ENCODE measurements at regions not wholly inside any gene's neighbourhood (a gene's known extent, or its start where the extent isn't known, plus 50 kb on each side); places are given as distances from the start of the nearest gene placed in this dataset.

DNA sequence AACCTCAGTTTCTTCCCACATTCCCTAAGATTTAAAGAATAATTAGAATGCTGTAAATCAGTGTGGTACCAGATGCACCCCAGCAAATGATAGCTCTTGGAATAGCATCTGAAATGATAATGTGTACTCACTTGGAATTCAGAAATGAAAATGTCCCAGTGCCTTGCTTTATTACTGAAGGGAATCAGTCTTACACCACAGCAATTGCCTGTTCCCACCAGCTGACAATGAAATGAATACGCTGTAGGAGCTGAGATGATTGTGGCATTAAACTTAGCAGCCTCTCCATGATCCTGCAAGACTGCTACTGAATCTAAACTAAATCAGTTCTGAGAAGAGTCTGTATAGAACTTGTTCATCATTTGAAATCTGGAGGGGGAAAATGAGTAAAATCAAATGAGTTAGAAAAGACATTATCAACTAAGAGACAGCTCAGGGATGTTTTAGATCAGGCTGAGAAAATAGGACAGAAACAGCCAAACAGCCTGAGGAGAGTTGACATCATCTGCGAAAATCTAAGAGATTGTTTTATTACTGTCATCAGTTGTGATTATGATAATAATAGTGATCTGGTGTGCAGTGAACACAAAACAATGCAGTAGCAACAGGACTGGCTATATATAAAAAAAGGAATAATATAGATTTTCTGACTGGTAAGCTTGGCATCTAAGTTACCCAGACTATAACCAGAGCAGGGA is 108.6 kb upstream of the SLC13A1 start:
- TF ChIP-seq, protein P1, sequence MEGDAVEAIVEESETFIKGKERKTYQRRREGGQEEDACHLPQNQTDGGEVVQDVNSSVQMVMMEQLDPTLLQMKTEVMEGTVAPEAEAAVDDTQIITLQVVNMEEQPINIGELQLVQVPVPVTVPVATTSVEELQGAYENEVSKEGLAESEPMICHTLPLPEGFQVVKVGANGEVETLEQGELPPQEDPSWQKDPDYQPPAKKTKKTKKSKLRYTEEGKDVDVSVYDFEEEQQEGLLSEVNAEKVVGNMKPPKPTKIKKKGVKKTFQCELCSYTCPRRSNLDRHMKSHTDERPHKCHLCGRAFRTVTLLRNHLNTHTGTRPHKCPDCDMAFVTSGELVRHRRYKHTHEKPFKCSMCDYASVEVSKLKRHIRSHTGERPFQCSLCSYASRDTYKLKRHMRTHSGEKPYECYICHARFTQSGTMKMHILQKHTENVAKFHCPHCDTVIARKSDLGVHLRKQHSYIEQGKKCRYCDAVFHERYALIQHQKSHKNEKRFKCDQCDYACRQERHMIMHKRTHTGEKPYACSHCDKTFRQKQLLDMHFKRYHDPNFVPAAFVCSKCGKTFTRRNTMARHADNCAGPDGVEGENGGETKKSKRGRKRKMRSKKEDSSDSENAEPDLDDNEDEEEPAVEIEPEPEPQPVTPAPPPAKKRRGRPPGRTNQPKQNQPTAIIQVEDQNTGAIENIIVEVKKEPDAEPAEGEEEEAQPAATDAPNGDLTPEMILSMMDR (IDR thresholded peaks at IDR 0.05 in 8 of 11, conservative IDR thresholded peaks at IDR 0.05 in 3 of 11), result no peak
- no peak for TF ChIP-seq POLR2AphosphoS5 (IDR thresholded peaks at IDR 0.05)

Data from spleen (tissue), 7 donors.